Mucosa of gallbladder (tissue), 1 donor: ENCODE measurements at regions not wholly inside any gene's neighbourhood (a gene's known extent, or its start where the extent isn't known, plus 50 kb on each side); places are given as distances from the start of the nearest gene placed in this dataset.
A peak's percentile ranks its signal among the peaks of the same experiment; 100 is the strongest.

ENCODE experiments used
- DNase-seq: peaks from one replicate; pipeline ENCODE4 v3.0.0-alpha.2; 2020; ENCODE audit warnings: low spot score
- donor health status: DM: no; HTN: no; CAD: no.

- no peak for DNase-seq
Measured at GRCh38 chr6:43921039-43921438, 151.0 kb downstream of the VEGFA start.

- no peak for DNase-seq
Measured at GRCh38 chr6:43919774-43920173, 149.8 kb downstream of the VEGFA start.

GRCh38 chr6:43917878-43918382 is 147.9 kb downstream of the VEGFA start:
- no peak for DNase-seq

GRCh38 chr6:43916924-43917877 is 147.2 kb downstream of the VEGFA start:
- DNase-seq: peak; percentile 74

GRCh38 chr6:43915986-43916923 is 146.2 kb downstream of the VEGFA start:
- no peak for DNase-seq

- no peak for DNase-seq
Measured at GRCh38 chr6:43915208-43915869, 145.3 kb downstream of the VEGFA start.

GRCh38 chr6:43914272-43915147 is 144.5 kb downstream of the VEGFA start:
- DNase-seq: no peak

- DNase-seq: peak; percentile 85
Measured at GRCh38 chr6:43913375-43914271, 143.6 kb downstream of the VEGFA start.

GRCh38 chr6:43912598-43913371 is 142.8 kb downstream of the VEGFA start:
- DNase-seq: no peak

GRCh38 chr6:43912116-43912577 is 142.1 kb downstream of the VEGFA start:
- DNase-seq: no peak

- DNase-seq: no peak
Measured at GRCh38 chr6:43911354-43912115, 141.5 kb downstream of the VEGFA start.

GRCh38 chr6:43910638-43911353 is 140.8 kb downstream of the VEGFA start:
- DNase-seq: no peak

- no peak for DNase-seq
Measured at GRCh38 chr6:43910149-43910637, 140.2 kb downstream of the VEGFA start.

- no peak for DNase-seq
Measured at GRCh38 chr6:43909474-43910148, 139.6 kb downstream of the VEGFA start.

- DNase-seq: no peak
Measured at GRCh38 chr6:43907789-43908472, 137.9 kb downstream of the VEGFA start.

GRCh38 chr6:43907312-43907711 is 137.3 kb downstream of the VEGFA start:
- DNase-seq: no peak
